ENCODE measurements at regions not wholly inside any gene's neighbourhood (a gene's known extent, or its start where the extent isn't known, plus 50 kb on each side); places are given as distances from the start of the nearest gene placed in this dataset.

DNA sequence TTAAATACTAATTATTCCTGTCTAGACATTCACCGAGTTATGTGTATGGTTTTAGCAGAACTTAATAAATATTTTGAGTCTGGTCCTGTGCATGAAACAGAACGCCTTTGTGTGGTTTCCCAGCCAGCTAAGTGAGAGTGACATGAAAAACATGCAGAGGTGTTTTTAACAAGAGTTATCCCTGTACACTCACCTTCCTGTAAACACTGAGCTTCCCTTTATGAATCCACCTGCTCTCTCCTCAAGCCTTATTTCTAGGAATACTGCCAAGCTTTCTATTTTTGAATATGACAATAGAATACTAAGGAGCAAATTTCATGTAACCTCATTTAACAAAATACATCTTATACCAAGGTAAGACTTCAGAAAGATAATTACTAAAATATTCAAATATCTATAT is 270.3 kb upstream of the CTSO start (continued):
- no peak for TF ChIP-seq EGR1 (IDR thresholded peaks at IDR 0.05; ENCODE audit: low read depth)
- TF ChIP-seq CEBPB (IDR thresholded peaks at IDR 0.05; ENCODE audit: low read depth) = no peak

DNA sequence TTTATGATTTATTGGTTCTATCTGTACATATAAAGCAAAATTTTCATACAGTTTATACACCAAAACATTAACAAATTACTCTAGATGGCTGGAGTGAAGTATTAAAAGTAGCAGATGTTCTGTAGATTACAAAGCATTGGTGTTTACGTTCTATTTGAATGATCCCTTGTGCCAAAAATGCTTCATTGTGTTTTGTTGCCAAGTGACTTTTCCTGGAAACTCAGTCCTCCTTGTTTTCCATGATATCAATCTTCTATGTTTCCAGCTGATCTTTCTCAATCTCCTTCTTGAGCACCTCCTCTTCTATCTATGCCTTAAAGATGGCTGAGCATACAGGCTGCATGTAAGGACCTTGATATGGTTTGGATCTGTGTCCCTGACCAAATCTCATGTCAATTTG is 263.6 kb upstream of the CTSO start:
- Histone ChIP-seq H4K20me1 (ENCODE audit: insufficient read depth) (no peaks in the 10 kb centered on the region), H3K36me3 (ENCODE audit: control insufficient read depth in 1 of 2, insufficient read depth in 2 of 2, low read length in 2 of 2) (no peaks in the 10 kb centered on the region), H3K9ac (ENCODE audit: low read length) (no peak overlapping the region), H3K4me2 (ENCODE audit: low read length) (no peak overlapping the region), H3K27me3 (ENCODE audit: insufficient read depth, low read length) (no peaks in the 10 kb centered on the region), H2AFZ (ENCODE audit: low read depth, low read length, poor library complexity, severe bottlenecking) (no peak overlapping the region), H3K9me3 (ENCODE audit: control insufficient read depth in 1 of 2, insufficient read depth in 1 of 2, low read depth in 1 of 2, low read length in 2 of 2) (no peaks in the 10 kb centered on the region), H3K9me2 (ENCODE audit: insufficient read depth) (no peaks in the 10 kb centered on the region), H3K79me2 (ENCODE audit: insufficient read depth, low read length) (no peaks in the 10 kb centered on the region), H3K4me3 (replicated peaks in 1 of 2; ENCODE audit: low read depth in 1 of 2, low read length in 2 of 2) (no peak overlapping the region), H3K27ac (ENCODE audit: low read depth, low read length) (no peak overlapping the region), H3K4me1 (ENCODE audit: control insufficient read depth in 1 of 2, insufficient read depth in 2 of 2, low read length in 2 of 2) (no peaks in the 10 kb centered on the region)
- ChIA-PET CTCF (no interaction called here), POLR2A (no interaction called here), RAD21 (ENCODE audit: low non-redundant PET in 1 of 2, low total read pairs in 2 of 2, uncharacterized antibody in 2 of 2, unreplicated experiment in 2 of 2) (no interaction called here)
- DNase-seq (ENCODE audit: low read depth, low spot score) (no peak), ATAC-seq (no peak)
- intact Hi-C loops (cut with micrococcal nuclease) = no loop called here
- no TSS peak for BruUV-seq (replicated peaks)
- TF ChIP-seq EZH2 (IDR thresholded peaks at IDR 0.05) (no peak), YY1 (IDR thresholded peaks at IDR 0.05; ENCODE audit: extremely low read depth, insufficient replicate concordance, low read depth, low read length) (no peak)
- TF ChIP-seq, protein P1, sequence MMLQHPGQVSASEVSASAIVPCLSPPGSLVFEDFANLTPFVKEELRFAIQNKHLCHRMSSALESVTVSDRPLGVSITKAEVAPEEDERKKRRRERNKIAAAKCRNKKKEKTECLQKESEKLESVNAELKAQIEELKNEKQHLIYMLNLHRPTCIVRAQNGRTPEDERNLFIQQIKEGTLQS (IDR thresholded peaks at IDR 0.05) = no peak

DNA sequence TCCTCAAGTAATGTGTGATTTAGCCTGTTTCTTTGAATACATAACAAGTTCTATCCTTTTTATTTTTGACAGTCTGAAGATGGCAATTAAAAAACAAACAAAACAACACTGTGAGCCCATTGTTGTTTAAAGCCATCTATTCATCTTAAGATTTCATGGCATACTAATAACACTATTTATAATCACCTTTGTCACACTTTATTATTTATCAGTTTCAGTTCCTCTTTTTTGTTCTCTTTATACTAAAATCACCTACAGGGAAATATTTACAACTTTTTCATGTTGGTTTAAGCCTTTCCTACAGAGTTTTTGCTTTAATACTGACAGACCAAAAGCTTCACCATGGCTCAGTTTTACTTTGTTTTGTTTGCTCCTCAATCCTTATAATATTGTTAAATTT is 247.4 kb upstream of the CTSO start:
- DNase-seq (ENCODE audit: low read depth, low spot score) = no peak
- ChIA-PET POLR2A (no interaction called here), RAD21 (ENCODE audit: low non-redundant PET in 1 of 2, low total read pairs in 2 of 2, uncharacterized antibody in 2 of 2, unreplicated experiment in 2 of 2) (no interaction called here), CTCF (no interaction called here)
- Histone ChIP-seq H3K4me1 (ENCODE audit: control insufficient read depth in 1 of 2, insufficient read depth in 2 of 2, low read length in 2 of 2) (no peaks in the 10 kb centered on the region), H3K36me3 (ENCODE audit: control insufficient read depth in 1 of 2, insufficient read depth in 2 of 2, low read length in 2 of 2) (no peaks in the 10 kb centered on the region), H3K9me2 (ENCODE audit: insufficient read depth) (no peaks in the 10 kb centered on the region; the same call in 1 of the 2 replicates), H2AFZ (ENCODE audit: low read depth, low read length, poor library complexity, severe bottlenecking) (no peak overlapping the region), H3K27me3 (ENCODE audit: insufficient read depth, low read length) (no peaks in the 10 kb centered on the region), H3K79me2 (ENCODE audit: insufficient read depth, low read length) (no peaks in the 10 kb centered on the region), H3K9ac (ENCODE audit: low read length) (no peak overlapping the region), H4K20me1 (ENCODE audit: insufficient read depth) (no peaks in the 10 kb centered on the region), H3K4me3 (replicated peaks in 1 of 2; ENCODE audit: low read depth in 1 of 2, low read length in 2 of 2) (no peak overlapping the region), H3K9me3 (ENCODE audit: control insufficient read depth in 1 of 2, insufficient read depth in 1 of 2, low read depth in 1 of 2, low read length in 2 of 2) (no peaks in the 10 kb centered on the region), H3K27ac (ENCODE audit: low read depth, low read length) (no peak overlapping the region), H3K4me2 (ENCODE audit: low read length) (no peak overlapping the region)
- no peak for TF ChIP-seq TCF7L2 (IDR thresholded peaks at IDR 0.05; ENCODE audit: borderline replicate concordance, extremely low read depth, insufficient read depth, insufficient read length)
- no peak for TF ChIP-seq RAD21 (IDR thresholded peaks at IDR 0.05; ENCODE audit: low read depth)
- no peak for TF ChIP-seq ELF1 (IDR thresholded peaks at IDR 0.05; ENCODE audit: borderline replicate concordance, low read depth)
- TF ChIP-seq, protein P2, sequence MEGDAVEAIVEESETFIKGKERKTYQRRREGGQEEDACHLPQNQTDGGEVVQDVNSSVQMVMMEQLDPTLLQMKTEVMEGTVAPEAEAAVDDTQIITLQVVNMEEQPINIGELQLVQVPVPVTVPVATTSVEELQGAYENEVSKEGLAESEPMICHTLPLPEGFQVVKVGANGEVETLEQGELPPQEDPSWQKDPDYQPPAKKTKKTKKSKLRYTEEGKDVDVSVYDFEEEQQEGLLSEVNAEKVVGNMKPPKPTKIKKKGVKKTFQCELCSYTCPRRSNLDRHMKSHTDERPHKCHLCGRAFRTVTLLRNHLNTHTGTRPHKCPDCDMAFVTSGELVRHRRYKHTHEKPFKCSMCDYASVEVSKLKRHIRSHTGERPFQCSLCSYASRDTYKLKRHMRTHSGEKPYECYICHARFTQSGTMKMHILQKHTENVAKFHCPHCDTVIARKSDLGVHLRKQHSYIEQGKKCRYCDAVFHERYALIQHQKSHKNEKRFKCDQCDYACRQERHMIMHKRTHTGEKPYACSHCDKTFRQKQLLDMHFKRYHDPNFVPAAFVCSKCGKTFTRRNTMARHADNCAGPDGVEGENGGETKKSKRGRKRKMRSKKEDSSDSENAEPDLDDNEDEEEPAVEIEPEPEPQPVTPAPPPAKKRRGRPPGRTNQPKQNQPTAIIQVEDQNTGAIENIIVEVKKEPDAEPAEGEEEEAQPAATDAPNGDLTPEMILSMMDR (IDR thresholded peaks at IDR 0.05 in 2 of 3, conservative IDR thresholded peaks at IDR 0.05 in 1 of 3; ENCODE audit: borderline replicate concordance in 1 of 3, insufficient read depth in 1 of 3, low read depth in 2 of 3, low read length in 2 of 3) = no peak
- no peak for TF ChIP-seq CBX3 (IDR thresholded peaks at IDR 0.05; ENCODE audit: low read depth)
- TF ChIP-seq, protein P3, sequence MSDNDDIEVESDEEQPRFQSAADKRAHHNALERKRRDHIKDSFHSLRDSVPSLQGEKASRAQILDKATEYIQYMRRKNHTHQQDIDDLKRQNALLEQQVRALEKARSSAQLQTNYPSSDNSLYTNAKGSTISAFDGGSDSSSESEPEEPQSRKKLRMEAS (IDR thresholded peaks at IDR 0.05) = no peak
- TF ChIP-seq, protein P4, sequence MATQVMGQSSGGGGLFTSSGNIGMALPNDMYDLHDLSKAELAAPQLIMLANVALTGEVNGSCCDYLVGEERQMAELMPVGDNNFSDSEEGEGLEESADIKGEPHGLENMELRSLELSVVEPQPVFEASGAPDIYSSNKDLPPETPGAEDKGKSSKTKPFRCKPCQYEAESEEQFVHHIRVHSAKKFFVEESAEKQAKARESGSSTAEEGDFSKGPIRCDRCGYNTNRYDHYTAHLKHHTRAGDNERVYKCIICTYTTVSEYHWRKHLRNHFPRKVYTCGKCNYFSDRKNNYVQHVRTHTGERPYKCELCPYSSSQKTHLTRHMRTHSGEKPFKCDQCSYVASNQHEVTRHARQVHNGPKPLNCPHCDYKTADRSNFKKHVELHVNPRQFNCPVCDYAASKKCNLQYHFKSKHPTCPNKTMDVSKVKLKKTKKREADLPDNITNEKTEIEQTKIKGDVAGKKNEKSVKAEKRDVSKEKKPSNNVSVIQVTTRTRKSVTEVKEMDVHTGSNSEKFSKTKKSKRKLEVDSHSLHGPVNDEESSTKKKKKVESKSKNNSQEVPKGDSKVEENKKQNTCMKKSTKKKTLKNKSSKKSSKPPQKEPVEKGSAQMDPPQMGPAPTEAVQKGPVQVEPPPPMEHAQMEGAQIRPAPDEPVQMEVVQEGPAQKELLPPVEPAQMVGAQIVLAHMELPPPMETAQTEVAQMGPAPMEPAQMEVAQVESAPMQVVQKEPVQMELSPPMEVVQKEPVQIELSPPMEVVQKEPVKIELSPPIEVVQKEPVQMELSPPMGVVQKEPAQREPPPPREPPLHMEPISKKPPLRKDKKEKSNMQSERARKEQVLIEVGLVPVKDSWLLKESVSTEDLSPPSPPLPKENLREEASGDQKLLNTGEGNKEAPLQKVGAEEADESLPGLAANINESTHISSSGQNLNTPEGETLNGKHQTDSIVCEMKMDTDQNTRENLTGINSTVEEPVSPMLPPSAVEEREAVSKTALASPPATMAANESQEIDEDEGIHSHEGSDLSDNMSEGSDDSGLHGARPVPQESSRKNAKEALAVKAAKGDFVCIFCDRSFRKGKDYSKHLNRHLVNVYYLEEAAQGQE (IDR thresholded peaks at IDR 0.05; ENCODE audit: low read depth) = no peak
- TF ChIP-seq ZFX (IDR thresholded peaks at IDR 0.05) = no peak
- TF ChIP-seq, protein P1 (IDR thresholded peaks at IDR 0.05) = no peak
- TF ChIP-seq SP1 (IDR thresholded peaks at IDR 0.05; ENCODE audit: low read depth) = no peak
- no TSS peak for BruUV-seq (replicated peaks)
- no peak for ATAC-seq
- intact Hi-C loops (cut with micrococcal nuclease) = no loop called here

Measured in HCT116 (cell line).